ENCODE measurements at regions not wholly inside any gene's neighbourhood (a gene's known extent, or its start where the extent isn't known, plus 50 kb on each side); places are given as distances from the start of the nearest gene placed in this dataset.
A peak's percentile ranks its signal among the peaks of the same experiment; 100 is the strongest.

DNA sequence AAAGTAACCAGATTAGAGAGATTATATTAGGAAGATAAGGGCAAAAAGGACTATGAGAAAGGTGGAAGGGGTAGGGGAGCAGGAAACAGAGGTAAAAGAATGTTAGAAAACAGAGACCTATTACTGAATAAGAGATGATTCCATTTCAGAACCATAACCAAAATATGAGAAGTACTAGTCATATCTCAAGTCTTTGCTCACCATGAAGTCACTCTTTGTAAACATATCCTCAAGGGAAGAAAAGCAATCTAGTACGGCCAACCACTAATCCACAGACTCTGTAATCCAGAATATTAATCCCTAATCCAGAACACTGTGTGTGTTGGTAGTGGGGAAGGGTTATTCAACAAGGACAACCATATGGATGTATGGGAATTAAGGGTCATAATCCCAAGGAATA lies 92.0 kb downstream of the CDCA7 start:
- TF ChIP-seq, protein P1, sequence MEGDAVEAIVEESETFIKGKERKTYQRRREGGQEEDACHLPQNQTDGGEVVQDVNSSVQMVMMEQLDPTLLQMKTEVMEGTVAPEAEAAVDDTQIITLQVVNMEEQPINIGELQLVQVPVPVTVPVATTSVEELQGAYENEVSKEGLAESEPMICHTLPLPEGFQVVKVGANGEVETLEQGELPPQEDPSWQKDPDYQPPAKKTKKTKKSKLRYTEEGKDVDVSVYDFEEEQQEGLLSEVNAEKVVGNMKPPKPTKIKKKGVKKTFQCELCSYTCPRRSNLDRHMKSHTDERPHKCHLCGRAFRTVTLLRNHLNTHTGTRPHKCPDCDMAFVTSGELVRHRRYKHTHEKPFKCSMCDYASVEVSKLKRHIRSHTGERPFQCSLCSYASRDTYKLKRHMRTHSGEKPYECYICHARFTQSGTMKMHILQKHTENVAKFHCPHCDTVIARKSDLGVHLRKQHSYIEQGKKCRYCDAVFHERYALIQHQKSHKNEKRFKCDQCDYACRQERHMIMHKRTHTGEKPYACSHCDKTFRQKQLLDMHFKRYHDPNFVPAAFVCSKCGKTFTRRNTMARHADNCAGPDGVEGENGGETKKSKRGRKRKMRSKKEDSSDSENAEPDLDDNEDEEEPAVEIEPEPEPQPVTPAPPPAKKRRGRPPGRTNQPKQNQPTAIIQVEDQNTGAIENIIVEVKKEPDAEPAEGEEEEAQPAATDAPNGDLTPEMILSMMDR (IDR thresholded peaks at IDR 0.05; ENCODE audit: control extremely low read depth, extremely low read depth) = no peak
- Histone ChIP-seq H3K9ac (ENCODE audit: insufficient read depth in 1 of 2, low read length in 2 of 2) (no peak overlapping the region), H3K27ac (ENCODE audit: low read depth in 1 of 2, low read length in 1 of 2) (no peak overlapping the region), H3K4me1 (ENCODE audit: control insufficient read depth in 5 of 5, insufficient read depth in 5 of 5, low read length in 5 of 5) (peaks cover 0 to under 1% (median 0%) of the 10 kb centered on the region in 5 donors), H3K4me3 (no peak overlapping the region), H3K9me3 (ENCODE audit: control insufficient read depth in 4 of 4, insufficient read depth in 3 of 4, low read length in 3 of 4) (peaks cover 0 to 2% (median 0%) of the 10 kb centered on the region in 4 donors), H3K27me3 (ENCODE audit: control insufficient read depth in 3 of 3, insufficient read depth in 3 of 3, low read length in 2 of 3) (no peaks in the 10 kb centered on the region), H3K36me3 (ENCODE audit: control insufficient read depth in 4 of 4, insufficient read depth in 4 of 4, low read length in 4 of 4) (no peaks in the 10 kb centered on the region)
- ATAC-seq (ENCODE audit: insufficient read depth, low FRiP score) (no peak), DNase-seq (no peak)
- 80 to 93% methylated on average over 1 of the region's 1 CpG for WGBS, 2 donors

DNA sequence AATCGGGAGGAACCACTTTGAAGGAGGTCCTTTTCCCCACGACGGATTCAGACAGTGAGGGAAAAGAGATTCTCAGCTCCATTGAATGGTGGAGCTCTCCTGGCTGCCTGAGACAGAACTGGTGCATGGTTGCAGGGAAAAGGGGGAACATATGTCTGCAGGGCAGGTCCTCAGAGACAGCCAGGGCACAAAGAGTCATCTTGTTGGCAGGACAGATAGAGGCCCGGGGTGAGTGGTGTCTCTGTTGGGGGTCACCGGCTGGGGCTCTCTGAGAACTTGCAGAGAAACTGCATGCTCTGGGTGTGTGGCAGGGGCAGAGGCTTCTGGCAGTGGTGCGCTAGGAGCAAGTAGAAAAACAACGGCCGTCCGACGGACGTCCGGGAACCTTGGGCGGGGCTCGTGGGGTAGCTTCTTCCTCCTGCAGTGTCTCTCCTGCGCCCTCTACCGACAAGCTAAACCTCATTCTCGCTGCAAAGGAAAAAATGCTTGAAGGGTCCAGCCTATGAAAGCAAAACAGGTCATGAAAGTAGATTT lies 94.3 kb downstream of the CDCA7 start:
- ATAC-seq (ENCODE audit: insufficient read depth, low FRiP score) (peak; percentile 88), DNase-seq (peak; percentile 83 to 90 (median 83))
- H3K4me1 ChIP-seq (ENCODE audit: control insufficient read depth in 5 of 5, insufficient read depth in 5 of 5, low read length in 5 of 5) = no peaks in the 10 kb centered on the region
- H3K9ac ChIP-seq (ENCODE audit: insufficient read depth in 1 of 2, low read length in 2 of 2) = no peak overlapping the region
- peaks cover 0 to 2% (median 0%) of the 10 kb centered on the region in 4 donors for H3K9me3 ChIP-seq (ENCODE audit: control insufficient read depth in 4 of 4, insufficient read depth in 3 of 4, low read length in 3 of 4)
- H3K27me3 ChIP-seq (ENCODE audit: control insufficient read depth in 3 of 3, insufficient read depth in 3 of 3, low read length in 2 of 3) = no peaks in the 10 kb centered on the region
- H3K4me3 ChIP-seq = no peak overlapping the region
- WGBS, 2 donors = 28 to 48% methylated on average over 17 of the region's 17 CpGs
- H3K27ac ChIP-seq (ENCODE audit: low read depth in 1 of 2, low read length in 1 of 2) = peak overlapping the region; percentile 37 to 68
- no peaks in the 10 kb centered on the region for H3K36me3 ChIP-seq (ENCODE audit: control insufficient read depth in 4 of 4, insufficient read depth in 4 of 4, low read length in 4 of 4)
- TF ChIP-seq, protein P1 (IDR thresholded peaks at IDR 0.05; ENCODE audit: control extremely low read depth, extremely low read depth) = peak; percentile 42

DNA sequence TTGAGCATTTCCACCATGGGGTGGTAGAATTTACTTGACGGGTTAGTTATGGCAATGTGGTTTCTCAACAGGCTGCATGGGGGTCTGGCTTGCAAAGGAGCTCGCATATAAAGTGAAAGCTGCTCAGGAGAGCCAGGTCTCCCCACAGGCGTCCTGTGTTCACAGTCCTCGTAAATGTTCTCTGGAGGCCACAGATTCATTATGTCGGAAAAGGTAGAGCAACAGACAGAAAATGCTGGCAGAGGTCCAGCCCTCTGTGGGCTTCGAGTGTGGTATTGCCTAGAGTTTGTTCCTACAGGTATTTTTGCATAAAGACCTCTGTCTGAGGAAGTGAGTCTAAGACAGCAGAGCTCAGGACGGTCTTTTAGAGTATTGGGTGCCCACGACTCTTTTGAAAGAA lies 96.4 kb downstream of the CDCA7 start:
- no peak overlapping the region for H3K4me3 ChIP-seq
- TF ChIP-seq, protein P1 (IDR thresholded peaks at IDR 0.05; ENCODE audit: control extremely low read depth, extremely low read depth) = no peak
- H3K9me3 ChIP-seq (ENCODE audit: control insufficient read depth in 4 of 4, insufficient read depth in 3 of 4, low read length in 3 of 4) = peaks cover 0 to 2% (median 0%) of the 10 kb centered on the region in 4 donors
- H3K27me3 ChIP-seq (ENCODE audit: control insufficient read depth in 3 of 3, insufficient read depth in 3 of 3, low read length in 2 of 3) = no peaks in the 10 kb centered on the region
- no peaks in the 10 kb centered on the region for H3K4me1 ChIP-seq (ENCODE audit: control insufficient read depth in 5 of 5, insufficient read depth in 5 of 5, low read length in 5 of 5)
- ATAC-seq (ENCODE audit: insufficient read depth, low FRiP score) (no peak), DNase-seq (no peak)
- H3K27ac ChIP-seq (ENCODE audit: low read depth in 1 of 2, low read length in 1 of 2) = no peak overlapping the region
- no peak overlapping the region for H3K9ac ChIP-seq (ENCODE audit: insufficient read depth in 1 of 2, low read length in 2 of 2)
- no peaks in the 10 kb centered on the region for H3K36me3 ChIP-seq (ENCODE audit: control insufficient read depth in 4 of 4, insufficient read depth in 4 of 4, low read length in 4 of 4)
- WGBS, 2 donors = 51 to 66% methylated on average over 8 of the region's 8 CpGs

DNA sequence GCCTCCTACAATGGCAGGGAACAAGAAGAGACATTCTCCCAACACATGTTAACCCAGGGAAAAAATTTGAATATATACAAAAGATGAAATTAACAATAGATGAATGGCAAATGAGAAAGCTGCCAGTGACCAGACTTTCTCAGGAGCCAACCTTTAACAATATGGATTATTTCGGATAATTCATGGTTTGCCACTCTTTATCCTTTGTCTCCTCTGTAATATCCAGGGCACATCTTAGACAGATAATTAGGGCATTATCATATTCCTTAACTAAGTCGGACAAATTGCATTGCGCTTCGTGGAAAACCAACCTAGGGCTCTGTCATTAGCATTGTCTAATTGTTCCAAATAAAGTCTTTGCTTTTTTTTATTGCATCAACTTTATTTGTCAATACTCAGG lies 97.3 kb downstream of the CDCA7 start:
- Histone ChIP-seq H3K9me3 (ENCODE audit: control insufficient read depth in 4 of 4, insufficient read depth in 3 of 4, low read length in 3 of 4) (peaks cover 0 to 2% (median 0%) of the 10 kb centered on the region in 4 donors), H3K27me3 (ENCODE audit: control insufficient read depth in 3 of 3, insufficient read depth in 3 of 3, low read length in 2 of 3) (no peaks in the 10 kb centered on the region), H3K9ac (ENCODE audit: insufficient read depth in 1 of 2, low read length in 2 of 2) (no peak overlapping the region), H3K27ac (ENCODE audit: low read depth in 1 of 2, low read length in 1 of 2) (no peak overlapping the region), H3K36me3 (ENCODE audit: control insufficient read depth in 4 of 4, insufficient read depth in 4 of 4, low read length in 4 of 4) (no peaks in the 10 kb centered on the region), H3K4me1 (ENCODE audit: control insufficient read depth in 5 of 5, insufficient read depth in 5 of 5, low read length in 5 of 5) (no peaks in the 10 kb centered on the region), H3K4me3 (no peak overlapping the region)
- TF ChIP-seq, protein P1 (IDR thresholded peaks at IDR 0.05; ENCODE audit: control extremely low read depth, extremely low read depth) = no peak
- DNase-seq (no peak), ATAC-seq (ENCODE audit: insufficient read depth, low FRiP score) (no peak)
- 94 to 97% methylated on average over 4 of the region's 4 CpGs for WGBS, 2 donors

Measured in lung (tissue), 11 donors.